Astrocyte of the cerebellum (primary cell): ENCODE measurements at regions not wholly inside any gene's neighbourhood (a gene's known extent, or its start where the extent isn't known, plus 50 kb on each side); places are given as distances from the start of the nearest gene placed in this dataset.

ENCODE experiments used
- DNase-seq: peaks from one replicate; pipeline ENCODE4 v3.0.0-alpha.2; 2011; ENCODE audit warnings: low read depth
- H3K4me3 ChIP-seq: 2 replicates; pipeline ENCODE4 v1.5.1; 2011; ENCODE audit warnings: mild to moderate bottlenecking, low read depth, low read length, moderate library complexity
- CTCF ChIP-seq: IDR thresholded peaks from 2 replicates; pipeline ENCODE4 v1.5.1; 2012; ENCODE audit warnings: low read length, low read depth, moderate library complexity, mild to moderate bottlenecking; ENCODE audit errors: missing control alignments
- in situ Hi-C: cut with HindIII; loops from 2 replicates; pipeline ENCODE4 v1.10.0; 2017; ENCODE audit warnings: low sequenced_read_pairs

GRCh38 chr11:32172041-32172847, 81.4 kb downstream of the RCN1 start:
- DNase-seq, result no peak
- TF ChIP-seq CTCF, result no peak
- in situ Hi-C loops, result no loop called here
- H3K4me3 ChIP-seq, result no peak overlapping the region

GRCh38 chr11:32172848-32173834, 82.3 kb downstream of the RCN1 start:
- peak overlapping the region; percentile 36 for H3K4me3 ChIP-seq
- in situ Hi-C loops, result no loop called here
- peak; percentile 78 for TF ChIP-seq CTCF
- DNase-seq, result peak; percentile 52

- H3K4me3 ChIP-seq, result no peak overlapping the region
- no peak for DNase-seq
- in situ Hi-C loops, result no loop called here
- TF ChIP-seq CTCF, result no peak
Measured at GRCh38 chr11:32173977-32174376, 83.1 kb downstream of the RCN1 start.

- peak; percentile 70 for DNase-seq
- in situ Hi-C loops, result no loop called here
- H3K4me3 ChIP-seq, result no peak overlapping the region
- TF ChIP-seq CTCF, result peak; percentile 89
Measured at GRCh38 chr11:32176223-32176934, 85.5 kb downstream of the RCN1 start.

GRCh38 chr11:32178692-32179091, 87.8 kb downstream of the RCN1 start:
- in situ Hi-C loops, result no loop called here
- no peak for TF ChIP-seq CTCF
- DNase-seq, result no peak
- H3K4me3 ChIP-seq, result no peak overlapping the region

GRCh38 chr11:32183512-32183911, 92.6 kb downstream of the RCN1 start:
- no peak overlapping the region for H3K4me3 ChIP-seq
- in situ Hi-C loops, result no loop called here
- TF ChIP-seq CTCF, result no peak
- DNase-seq, result no peak
